Right lobe of liver (tissue), 4 donors: ENCODE measurements at regions not wholly inside any gene's neighbourhood (a gene's known extent, or its start where the extent isn't known, plus 50 kb on each side); places are given as distances from the start of the nearest gene placed in this dataset.

Source experiments
- CTCF ChIP-seq, 4 donors: fragments of 200-600 bp in 3 of 4; fragments of 450-650 bp in 1 of 4; IDR thresholded peaks; one replicate each; pipeline versions ENCODE4 v1.5.1 to v1.8.0; 2016 to 2022; ENCODE audit warnings: antibody characterized with exemption in 4 of 4, mild to moderate bottlenecking in 2 of 4
- POLR2A ChIP-seq: fragments of 450-650 bp; IDR thresholded peaks from one replicate; pipeline ENCODE4 v1.6.1; 2017; ENCODE audit warnings: antibody characterized with exemption, mild to moderate bottlenecking
- donor health status: DM: no; HTN: no; CAD: no.
- donor health status: DM: no; HTN: no; CAD: no.
- donor health status: DM: no; HTN: yes; CAD: no.

- TF ChIP-seq CTCF (IDR thresholded peaks at IDR 0.05): no peak
- no peak for TF ChIP-seq POLR2A
These were observed 1276.6 kb downstream of the BRD1 start for GRCh38 chr22:48551061-48551460.
